SK-N-MC (cell line): ENCODE measurements at regions not wholly inside any gene's neighbourhood (a gene's known extent, or its start where the extent isn't known, plus 50 kb on each side); places are given as distances from the start of the nearest gene placed in this dataset.
A peak's percentile ranks its signal among the peaks of the same experiment; 100 is the strongest.

ENCODE experiments used
- DNase-seq: peaks from one replicate; pipeline ENCODE4 v3.0.0-alpha.2; 2011; ENCODE audit warnings: low read depth, low spot score
- H3K27ac ChIP-seq: fragments of 200-600 bp; sonication (generic); 2 replicates; pipeline ENCODE4 v1.5.1; 2016; ENCODE audit warnings: mixed run types
- H3K36me3 ChIP-seq: fragments of 200-600 bp; sonication (generic); 2 replicates; pipeline ENCODE4 v1.6.1; 2017; ENCODE audit warnings: antibody characterized with exemption, low read length, mixed read lengths; ENCODE audit not compliant: insufficient read depth
- H3K4me3 ChIP-seq: fragments of 200-600 bp; sonication (generic); 2 replicates; pipeline ENCODE4 v1.5.1; 2016
- H3K9ac ChIP-seq: fragments of 200-600 bp; sonication (generic); 2 replicates; pipeline ENCODE4 v1.8.0; 2017; ENCODE audit warnings: mixed run types, mixed read lengths; ENCODE audit not compliant: insufficient read length
- H3K9me3 ChIP-seq: fragments of 200-600 bp; sonication (generic); 2 replicates; pipeline ENCODE4 v1.6.1; 2017; ENCODE audit warnings: low read depth, mild to moderate bottlenecking, antibody characterized with exemption, low read length, moderate library complexity, mixed read lengths
- EZH2 ChIP-seq: fragments of 200-600 bp; sonication (generic); IDR thresholded peaks from one replicate; pipeline ENCODE4 v1.6.1; 2017; ENCODE audit warnings: antibody characterized with exemption
- FOXP2 ChIP-seq: optimal IDR thresholded peaks from 2 replicates; pipeline ENCODE3; 2011; ENCODE audit warnings: mild to moderate bottlenecking, moderate library complexity; ENCODE audit not compliant: insufficient read depth; ENCODE audit errors: extremely low read length, control extremely low read depth
- POLR2AphosphoS5 ChIP-seq: IDR thresholded peaks from 2 replicates; pipeline ENCODE4 v1.6.1; 2012; ENCODE audit warnings: mild to moderate bottlenecking, low read depth, low read length, borderline replicate concordance

DNA sequence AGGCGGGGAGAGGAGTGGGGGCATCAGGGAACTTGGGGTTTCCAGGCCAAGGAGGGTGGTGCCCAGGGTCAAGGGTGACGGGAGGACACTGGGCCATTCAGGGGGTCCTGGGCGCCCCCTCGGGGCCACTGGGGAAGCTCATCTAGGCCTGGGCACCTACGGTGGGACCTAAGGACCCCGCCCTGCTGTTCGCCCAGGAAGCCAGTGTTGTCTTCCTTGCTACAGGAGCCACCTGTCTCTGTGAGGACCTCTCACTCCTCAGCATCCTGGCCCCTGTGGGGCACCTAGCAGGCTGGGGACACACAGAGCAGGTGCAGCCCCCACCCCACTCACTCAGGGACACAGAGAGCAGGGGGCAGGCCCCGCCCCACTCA lies 191.6 kb downstream of the IGLL1 start:
- Histone ChIP-seq H3K27ac (no peak overlapping the region), H3K9me3 (no peaks in the 10 kb centered on the region), H3K4me3 (no peak overlapping the region), H3K9ac (no peak overlapping the region), H3K36me3 (no peaks in the 10 kb centered on the region)
- DNase-seq, result no peak
- TF ChIP-seq FOXP2, result no peak

DNA sequence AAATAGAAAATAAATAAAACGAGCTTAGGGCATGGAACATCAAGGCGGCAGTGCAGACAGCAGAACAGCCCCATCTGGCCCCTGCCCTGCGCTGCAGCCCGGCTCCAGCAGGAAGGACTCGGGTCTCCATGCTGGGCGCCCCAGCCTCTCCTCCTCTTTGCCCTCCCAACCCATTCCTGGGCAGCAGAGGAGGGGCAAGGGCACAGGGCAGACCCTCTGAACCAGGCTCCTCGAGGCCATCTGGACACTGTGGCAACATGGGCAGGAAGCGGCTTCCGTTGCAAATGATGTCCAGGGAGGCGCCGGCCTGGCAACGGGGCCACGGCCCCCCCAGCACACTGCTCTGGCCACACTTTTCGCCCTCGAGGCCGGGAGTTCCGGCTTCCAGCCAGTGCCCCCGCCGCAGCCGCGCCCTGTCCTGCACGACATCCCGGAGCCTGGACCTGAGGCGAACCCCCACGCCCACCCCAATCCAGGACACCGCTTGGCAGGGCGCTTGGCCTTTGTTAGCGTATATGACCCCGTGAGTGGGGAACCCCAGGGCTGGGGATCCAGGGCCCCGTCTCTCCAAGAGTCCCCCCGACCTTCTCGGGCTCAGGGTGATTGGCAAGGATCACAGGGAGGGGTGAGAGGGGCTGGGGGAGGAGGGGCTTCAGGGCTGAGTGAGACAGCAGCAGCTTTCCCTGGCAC lies 192.1 kb downstream of the IGLL1 start:
- DNase-seq, result no peak
- no peak overlapping the region for H3K27ac ChIP-seq
- TF ChIP-seq POLR2AphosphoS5 (no peak), FOXP2 (no peak), EZH2 (no peak)
- H3K9me3 ChIP-seq, result no peaks in the 10 kb centered on the region
- no peaks in the 10 kb centered on the region for H3K36me3 ChIP-seq
- no peak overlapping the region for H3K9ac ChIP-seq
- no peak overlapping the region for H3K4me3 ChIP-seq

DNA sequence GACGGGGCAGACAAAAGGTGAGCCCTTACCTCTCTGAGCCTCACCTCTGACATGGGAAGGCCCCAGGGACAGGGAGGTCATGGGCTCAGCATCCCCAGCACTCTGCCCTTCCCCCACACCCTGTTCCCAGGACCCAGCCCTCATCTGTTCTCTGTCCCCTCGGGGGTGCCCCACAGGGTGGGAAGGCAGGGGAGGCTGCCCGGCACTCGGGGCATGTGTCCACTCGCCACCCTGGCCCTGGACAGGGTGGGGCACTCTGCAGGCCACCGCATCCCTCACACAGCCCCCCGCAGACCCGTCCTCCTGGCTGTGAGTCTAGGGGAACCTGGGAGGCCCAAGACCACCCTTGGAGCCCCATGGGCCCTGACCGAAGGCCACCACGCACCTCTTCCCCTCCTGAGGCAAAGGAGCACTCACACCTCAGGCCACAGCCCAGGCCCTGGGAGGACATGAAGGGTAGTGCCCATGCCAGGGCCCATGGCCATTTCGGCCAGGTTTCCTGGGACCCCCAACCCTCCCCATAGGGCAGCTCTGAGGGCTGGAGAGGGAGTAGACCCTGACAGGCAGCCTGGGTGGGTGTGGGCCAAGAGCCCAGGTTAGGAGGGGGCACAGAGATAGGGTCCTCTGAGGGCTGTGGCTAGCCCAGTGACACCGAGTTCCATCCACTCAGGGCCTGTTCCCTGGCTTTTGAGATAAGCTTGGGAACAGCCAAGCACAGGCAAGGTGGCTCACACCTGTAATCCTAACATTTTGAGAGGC lies 193.1 kb downstream of the IGLL1 start:
- H3K27ac ChIP-seq, result no peak overlapping the region
- no peak overlapping the region for H3K4me3 ChIP-seq
- TF ChIP-seq EZH2 (no peak), FOXP2 (no peak), POLR2AphosphoS5 (no peak)
- no peak overlapping the region for H3K9ac ChIP-seq
- no peaks in the 10 kb centered on the region for H3K36me3 ChIP-seq
- DNase-seq, result no peak
- no peaks in the 10 kb centered on the region for H3K9me3 ChIP-seq

DNA sequence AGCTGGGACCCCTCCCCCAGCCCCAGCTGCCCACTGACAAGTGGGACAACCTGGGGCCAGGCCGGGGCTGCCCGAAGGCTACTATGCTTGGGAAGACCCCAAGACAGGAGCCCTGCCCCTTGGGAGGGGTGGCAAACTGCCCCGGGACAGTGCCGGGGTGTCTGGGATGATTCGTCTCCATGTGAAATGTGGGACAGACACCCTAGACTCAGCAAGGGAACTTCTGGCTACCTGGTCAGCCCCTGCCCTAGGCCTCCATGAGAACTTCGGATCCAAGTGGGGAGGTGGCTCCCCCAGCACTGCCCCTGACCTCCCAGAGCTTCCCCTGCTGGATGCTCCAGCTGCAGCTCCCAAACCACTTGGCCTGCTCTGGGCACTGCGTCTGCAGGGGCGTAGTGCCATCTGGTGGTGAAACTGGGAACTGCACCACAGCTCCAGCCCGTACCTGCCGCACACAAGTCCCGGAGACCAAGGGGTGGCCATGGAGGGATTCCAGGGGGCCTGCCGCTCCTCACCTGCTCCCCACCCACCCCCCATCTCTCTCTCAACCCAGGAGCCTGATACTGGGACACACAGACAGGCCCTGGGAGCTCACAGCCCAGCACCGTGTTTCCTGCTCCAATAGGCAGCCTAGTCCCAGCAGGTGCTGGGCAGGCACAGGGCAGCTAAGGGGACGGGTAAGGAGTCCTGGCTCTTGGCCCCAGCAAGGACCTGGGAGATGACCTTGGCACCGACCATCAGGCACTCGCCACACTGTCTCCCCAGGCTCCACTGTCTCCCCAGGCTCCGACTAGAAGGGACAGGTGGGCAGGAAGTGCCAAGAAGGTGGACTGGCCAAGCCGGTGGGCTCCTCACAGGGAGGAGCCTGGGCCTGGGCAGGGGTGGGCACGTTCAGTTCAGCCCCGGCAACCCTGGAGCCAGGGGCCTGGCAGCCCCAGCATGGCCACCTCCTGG lies 194.1 kb downstream of the IGLL1 start:
- no peak overlapping the region for H3K9ac ChIP-seq
- H3K4me3 ChIP-seq, result no peak overlapping the region
- H3K36me3 ChIP-seq, result no peaks in the 10 kb centered on the region
- no peaks in the 10 kb centered on the region for H3K9me3 ChIP-seq
- DNase-seq, result peak; percentile 37
- H3K27ac ChIP-seq, result no peak overlapping the region
- TF ChIP-seq POLR2AphosphoS5 (no peak), FOXP2 (no peak), EZH2 (no peak)

DNA sequence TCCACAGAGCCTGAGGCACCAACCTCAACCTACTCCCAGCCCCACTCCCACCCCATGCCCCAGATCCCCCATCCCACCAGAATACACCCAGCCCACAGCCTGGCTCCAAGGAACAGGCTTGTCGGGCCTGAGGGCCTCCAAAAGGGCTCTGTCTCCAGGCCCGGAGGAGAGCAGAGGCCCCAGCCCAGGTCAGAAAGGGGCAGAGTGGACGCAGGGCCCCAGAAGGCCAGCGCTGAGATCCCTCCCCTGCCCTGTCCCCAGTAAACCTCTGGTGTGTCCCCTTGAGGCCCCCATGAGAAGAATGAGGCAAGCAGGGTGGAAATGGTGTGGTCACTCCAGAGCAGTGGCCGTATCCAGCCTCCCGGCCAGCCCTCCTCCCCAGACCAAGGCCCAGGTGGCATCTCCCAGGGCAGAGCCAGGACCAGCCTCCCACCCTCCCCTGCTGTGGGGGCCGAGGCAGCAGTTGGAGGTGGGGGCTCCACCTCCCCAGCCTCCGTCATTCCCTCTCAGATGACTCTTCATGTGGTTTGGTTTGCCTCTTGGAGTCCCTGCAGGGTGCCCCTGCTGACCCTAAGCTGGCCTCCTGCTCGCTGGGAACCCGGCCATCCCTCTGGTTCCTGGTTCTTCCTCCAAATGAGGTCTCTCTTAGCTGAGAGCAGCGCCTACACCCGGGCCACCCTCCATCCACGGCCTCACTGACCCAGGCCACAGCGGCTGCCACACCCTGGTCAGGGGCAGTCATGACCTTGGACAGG lies 195.0 kb downstream of the IGLL1 start:
- H3K36me3 ChIP-seq, result no peaks in the 10 kb centered on the region
- TF ChIP-seq FOXP2, result no peak
- TF ChIP-seq POLR2AphosphoS5, result no peak
- no peak for TF ChIP-seq EZH2
- no peak overlapping the region for H3K27ac ChIP-seq

DNA sequence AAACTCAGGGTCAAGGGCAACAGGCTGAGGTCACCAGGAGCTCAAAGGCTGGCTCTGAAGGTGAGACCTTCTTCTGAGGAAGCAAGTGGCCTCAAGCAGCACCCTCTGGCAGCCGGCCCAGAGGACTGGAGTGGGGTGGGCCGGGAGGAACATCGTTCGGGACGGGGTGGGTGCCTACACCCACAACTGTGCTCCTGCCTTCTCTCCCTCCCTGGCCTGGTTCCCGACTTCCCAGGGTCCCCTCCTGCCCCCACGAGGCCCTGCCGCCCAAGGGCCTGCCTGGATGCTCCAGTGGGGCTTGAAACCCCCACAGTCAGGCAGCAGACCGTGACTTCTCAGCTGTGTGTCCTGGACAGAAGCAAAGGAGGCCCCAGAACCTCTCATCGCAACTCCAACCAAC lies 195.7 kb downstream of the IGLL1 start:
- DNase-seq, result no peak
- Histone ChIP-seq H3K36me3 (no peaks in the 10 kb centered on the region), H3K4me3 (no peak overlapping the region), H3K9me3 (no peaks in the 10 kb centered on the region), H3K27ac (no peak overlapping the region), H3K9ac (no peak overlapping the region)
- TF ChIP-seq EZH2, result no peak
- no peak for TF ChIP-seq FOXP2
- no peak for TF ChIP-seq POLR2AphosphoS5

More for the DNA sequence above, 195.0 kb downstream of the IGLL1 start:
- DNase-seq, result no peak
- H3K4me3 ChIP-seq, result no peak overlapping the region
- no peak overlapping the region for H3K9ac ChIP-seq
- no peaks in the 10 kb centered on the region for H3K9me3 ChIP-seq

DNA sequence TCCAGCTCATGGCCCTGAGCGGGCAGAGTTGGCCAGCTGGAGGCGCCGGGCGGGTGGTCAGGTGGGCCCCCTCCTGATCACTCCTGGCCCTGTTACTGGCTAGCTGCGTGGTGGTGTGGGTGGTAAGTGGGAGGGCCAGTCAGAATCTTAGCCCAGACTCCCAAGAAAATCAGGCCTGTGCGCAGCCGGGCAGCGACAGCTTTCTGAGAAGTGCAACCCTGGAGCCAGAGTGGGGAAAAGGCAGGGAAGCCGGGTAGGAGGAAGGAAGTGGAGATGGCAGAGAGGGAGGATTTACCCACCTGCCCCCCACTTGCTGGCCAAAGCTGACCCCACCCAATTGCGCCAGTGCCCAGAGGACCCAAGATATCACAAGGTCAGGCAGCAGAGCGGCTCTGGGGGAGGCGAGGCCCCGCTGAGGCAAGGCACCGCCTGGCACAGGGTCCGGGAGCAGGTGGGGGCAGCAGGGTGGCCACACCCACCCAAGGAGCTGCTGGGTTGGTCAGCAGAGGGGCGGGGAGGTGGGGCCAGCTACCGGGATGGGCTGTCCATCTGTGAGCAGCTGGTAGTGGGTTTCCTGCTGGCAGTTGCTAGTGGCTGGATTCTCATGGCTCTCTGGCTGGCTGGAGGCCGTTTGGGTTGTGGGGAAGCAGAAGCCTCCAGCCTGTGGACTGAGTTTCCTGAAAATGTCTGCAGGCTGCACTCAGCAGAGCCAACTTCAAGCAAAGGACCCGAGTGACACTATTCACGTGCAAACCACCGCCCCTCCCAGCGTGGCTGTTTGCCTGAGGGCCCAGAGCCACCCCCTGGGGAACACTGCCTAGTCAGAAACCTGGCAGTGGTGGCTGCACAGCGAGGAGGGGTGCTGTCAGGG lies 196.4 kb downstream of the IGLL1 start:
- TF ChIP-seq EZH2, result no peak
- H3K27ac ChIP-seq, result no peak overlapping the region
- no peak overlapping the region for H3K4me3 ChIP-seq
- no peaks in the 10 kb centered on the region for H3K36me3 ChIP-seq
- H3K9ac ChIP-seq, result no peak overlapping the region
- no peak for DNase-seq
- H3K9me3 ChIP-seq, result no peaks in the 10 kb centered on the region
